ENCODE measurements at regions not wholly inside any gene's neighbourhood (a gene's known extent, or its start where the extent isn't known, plus 50 kb on each side); places are given as distances from the start of the nearest gene placed in this dataset.
"Not testable (repeated sequence)": the region's sequence is repeated elsewhere in the genome, so short reads cannot be mapped to it uniquely, and the experiment has no call there.

DNA sequence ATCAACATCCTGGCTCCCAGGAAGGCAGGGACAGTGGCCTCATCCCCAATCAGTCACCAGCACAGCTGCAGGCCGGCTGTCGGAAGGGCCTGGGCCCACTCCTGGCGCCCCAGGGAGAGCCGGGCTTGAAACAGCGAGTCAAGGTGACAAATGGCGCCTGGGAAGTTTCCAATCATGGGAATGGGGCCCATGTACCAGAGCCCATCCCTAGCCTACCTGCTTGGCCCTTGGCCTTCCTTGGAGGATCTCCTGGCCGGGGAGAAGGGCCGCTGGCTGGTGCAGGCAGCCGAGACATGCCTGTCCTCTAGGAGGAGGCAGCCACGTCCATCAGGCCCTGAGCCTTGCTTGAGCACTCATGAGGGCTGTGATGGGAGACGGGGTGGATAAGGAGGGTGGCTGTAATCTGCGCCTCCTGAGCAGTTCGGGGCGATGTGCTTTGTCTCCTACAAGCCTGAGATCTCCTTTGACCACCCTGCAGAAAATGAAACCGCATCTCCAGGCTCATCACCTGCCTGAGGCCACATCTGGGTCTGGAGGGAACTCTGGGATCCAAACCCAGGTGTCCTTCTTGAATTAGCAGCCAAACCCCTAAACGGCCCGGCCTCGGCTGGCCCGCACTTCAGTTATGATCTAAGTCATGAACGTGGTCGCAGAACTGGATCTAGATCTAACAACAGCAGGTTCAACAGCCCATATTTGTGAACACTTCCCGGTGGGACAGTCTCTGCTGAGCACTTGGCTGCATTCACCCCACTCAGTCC, 862.0 kb downstream of the TBC1D22A start:
- no peak for DNase-seq (ENCODE audit: low read depth in 2 of 2)

DNA sequence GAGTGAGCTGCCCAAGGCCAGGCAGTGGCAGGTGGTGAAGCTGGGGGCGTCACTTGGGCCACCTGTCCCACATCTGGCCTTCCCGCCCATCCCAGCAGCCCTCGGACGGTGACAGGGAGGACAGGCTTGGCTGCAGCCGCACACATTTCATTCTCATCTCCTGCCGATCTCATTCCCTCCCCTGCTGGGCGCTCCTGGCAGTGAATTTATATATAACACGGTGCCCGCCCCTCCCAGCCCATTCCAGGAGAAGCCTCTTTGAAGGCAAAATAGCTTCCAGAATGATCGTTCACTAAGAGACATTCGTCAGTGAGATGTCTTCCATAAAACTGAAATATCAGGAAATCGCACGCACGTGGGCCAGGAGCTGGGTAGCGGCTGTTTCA, 861.3 kb downstream of the TBC1D22A start:
- DNase-seq (ENCODE audit: low read depth in 2 of 2), result no peak

DNA sequence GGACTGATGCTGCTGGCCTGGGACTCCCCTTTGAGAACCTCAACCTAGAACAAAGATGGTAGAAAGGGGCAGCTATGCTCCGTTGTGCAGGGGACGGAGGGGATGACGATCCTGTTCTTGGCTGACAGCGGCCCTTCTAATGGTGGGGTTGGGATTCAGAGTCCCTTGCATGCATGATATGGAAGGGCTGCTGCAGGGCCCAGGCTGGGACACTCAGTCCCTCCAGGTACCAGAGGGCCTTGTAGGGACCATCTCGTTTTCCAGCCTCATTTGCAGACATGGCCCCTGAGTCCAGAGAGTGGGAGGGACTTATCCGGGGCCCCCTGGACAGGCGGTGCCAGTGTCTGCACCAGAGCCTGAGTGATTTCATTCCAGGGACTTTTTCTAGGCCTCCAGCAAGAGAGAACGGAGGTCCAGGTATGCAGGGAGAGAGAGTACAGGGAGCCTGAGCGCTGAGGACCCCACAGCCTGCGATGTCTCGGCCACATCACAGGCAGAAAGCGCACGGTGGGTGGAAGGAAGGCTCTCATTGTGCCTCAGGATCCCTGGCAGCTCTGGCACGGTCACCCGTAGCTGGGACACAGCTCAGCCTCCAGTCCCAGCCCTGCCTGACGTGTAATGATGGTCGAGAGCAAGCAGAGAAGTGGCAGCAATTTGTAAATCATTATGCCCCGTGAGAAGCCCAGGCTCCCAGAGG, 860.8 kb downstream of the TBC1D22A start:
- DNase-seq (ENCODE audit: low read depth in 2 of 2), result no peak

DNA sequence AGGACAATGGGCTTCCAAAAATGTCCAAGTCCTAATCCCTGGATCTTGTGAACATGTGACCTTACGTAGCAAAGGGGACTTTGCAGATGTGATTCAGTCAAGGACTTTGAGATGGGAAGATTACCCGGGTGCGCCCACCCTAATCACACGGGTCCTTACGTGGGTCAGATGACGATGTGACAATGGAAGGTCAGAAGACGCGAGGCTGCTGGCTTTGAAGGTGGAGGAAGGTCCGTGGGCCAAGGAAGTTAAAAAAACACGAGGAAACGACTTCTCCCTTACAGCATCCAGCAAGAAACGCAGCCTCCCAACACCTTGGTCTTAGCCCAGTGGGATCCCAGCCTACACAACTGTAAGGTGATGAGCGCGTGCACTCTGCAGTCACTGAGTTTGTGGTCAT, 860.1 kb downstream of the TBC1D22A start:
- no peak for DNase-seq (ENCODE audit: low read depth in 2 of 2)

DNA sequence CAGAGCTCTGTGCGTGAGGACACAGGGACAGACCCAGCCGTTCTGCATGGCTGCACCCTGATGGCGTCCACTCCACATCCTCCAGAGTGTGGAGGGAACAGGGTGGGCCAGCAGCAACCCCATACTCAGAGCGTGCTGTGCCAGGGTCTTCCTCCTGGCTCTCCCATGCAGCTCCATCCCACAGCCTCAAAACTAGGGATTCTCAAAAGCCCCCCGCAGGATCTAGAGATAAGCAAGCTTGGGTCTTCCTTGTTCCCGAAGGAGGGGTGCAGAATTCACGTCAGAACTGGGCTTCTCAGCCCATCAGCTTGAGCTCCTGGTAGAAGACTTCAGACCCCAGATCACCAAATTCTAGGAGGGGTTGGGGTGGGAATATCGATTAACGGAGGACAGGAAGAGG, 858.8 kb downstream of the TBC1D22A start:
- no peak for DNase-seq (ENCODE audit: low read depth in 2 of 2)

DNA sequence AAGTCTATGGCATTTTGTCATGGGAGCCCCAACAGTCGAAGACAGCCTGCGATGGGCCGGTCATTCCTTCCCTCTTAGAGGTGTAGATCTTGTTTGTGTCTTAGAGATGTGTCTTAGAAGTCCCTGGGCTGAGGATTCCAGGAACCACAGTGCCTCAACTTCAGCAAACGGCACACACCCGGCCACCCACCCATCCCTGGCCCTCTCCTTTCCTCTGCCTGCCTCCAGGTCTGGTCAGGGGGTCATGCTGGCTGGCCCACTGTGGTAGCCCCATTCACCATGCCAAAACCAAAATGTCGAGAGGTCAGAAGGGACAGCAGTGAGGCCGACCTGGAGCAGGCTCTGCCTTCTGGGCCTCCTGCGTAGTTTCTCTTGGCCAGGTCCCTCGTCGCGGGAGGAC, 857.9 kb downstream of the TBC1D22A start:
- no peak for DNase-seq (ENCODE audit: low read depth in 2 of 2)

DNA sequence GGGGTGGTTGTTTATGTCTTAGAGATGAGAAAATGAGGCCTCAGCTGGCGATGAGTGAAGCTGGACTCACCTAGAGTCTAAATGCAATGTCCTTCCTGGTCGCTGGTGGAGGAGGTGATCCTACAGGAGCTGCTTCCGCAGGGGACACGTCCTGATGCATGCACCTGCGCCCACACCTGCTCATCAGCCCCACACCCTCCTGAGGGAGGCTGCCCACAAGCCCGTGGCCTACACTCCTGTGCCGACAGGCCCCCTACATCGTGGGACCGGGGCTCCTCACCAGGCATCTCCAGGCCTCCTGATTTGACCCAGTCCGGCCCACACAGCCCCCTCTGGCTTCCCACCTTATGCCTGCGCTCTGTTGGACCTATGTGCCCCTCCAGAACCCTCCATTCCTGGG, 857.2 kb downstream of the TBC1D22A start:
- DNase-seq (ENCODE audit: low read depth in 2 of 2), result no peak

DNA sequence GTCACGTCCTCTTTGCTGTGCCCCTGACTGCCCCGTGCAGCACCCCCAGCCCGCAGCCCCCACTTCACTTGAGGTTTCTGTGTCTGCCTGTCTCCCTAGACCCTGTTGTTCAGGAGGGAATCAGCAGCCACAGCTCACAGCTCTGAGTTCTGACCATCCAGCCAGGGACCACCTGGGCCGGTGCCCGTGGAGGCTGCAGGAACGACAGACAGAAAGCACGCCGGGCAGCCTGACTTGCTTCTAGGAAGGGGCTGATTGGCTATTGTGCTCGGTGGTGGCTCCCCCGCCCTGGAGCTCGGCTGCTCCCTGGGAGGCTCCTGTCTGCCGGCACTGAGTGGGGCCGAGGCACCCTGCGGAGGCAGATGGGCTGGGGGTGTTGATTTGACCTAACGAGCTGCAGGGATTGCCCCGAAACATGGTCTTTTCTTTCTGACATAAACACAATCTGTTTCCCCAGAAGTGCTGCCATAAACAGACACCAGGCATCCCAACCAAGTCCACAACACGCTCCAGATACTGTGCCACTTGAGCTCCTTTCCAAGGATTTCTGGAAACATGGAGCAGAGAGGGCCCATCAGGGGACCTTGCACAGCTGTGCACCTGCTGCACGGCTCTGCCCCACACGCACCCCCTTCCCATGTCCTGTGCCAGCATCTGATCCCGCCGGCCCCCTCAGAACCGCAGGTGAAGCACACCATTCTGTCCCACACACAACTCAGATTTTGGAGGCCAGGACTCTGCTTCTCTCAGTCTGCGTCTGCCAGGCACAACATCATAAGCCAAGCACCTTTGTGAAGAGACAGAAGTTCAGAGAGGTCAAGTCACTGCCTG, 855.9 kb downstream of the TBC1D22A start:
- no peak for DNase-seq (ENCODE audit: low read depth in 2 of 2)

DNA sequence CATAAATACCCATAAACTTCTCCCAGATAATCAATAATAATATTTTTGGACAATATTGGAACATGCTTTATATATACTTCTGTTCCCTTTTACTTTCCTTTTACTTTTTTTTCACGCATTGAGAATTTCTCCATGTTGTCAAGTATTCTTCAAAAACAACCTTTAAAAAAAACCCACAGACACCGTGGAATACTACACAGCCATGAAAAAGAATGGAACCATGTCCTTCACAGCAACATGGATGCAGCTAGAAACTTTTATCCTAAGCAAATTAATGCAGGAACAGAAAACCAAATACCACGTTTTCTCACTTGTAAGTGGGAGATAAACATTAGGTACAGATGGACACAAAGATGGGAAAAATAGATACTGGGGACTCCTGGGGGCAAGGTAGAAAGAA, 854.7 kb downstream of the TBC1D22A start:
- no peak for DNase-seq (ENCODE audit: low read depth in 2 of 2)

DNA sequence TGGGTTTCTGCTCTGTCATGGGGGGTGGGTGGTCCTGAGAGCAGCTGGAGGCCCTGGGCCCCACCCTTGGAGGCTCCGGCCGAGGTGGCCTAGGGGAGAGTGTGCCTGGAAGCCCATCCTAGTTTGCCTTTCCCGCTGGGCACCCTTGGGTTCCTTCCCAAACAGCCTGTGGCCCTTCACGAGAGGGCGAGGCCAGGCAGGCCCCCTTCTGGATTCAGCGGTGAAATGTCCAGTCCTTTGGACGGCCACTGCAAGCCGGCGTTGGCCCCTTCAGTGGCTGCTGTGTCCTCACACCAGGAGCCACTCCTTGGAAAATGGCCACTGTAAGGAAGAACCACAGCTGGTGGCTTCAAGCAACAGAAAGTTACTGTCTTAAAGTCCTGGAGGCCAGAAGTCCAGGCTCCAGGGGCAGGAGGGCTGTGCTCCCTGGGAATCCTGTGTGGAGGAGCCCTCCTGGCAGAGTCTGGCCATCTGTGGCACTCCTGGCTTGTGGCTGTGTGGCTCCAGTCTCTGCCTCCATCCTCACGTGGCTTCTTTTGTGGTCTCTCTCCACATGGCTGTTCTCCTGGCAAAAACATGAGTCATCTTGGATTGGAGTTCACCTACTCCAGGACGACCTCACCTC, 854.1 kb downstream of the TBC1D22A start:
- DNase-seq (ENCODE audit: low read depth in 2 of 2), result no peak

DNA sequence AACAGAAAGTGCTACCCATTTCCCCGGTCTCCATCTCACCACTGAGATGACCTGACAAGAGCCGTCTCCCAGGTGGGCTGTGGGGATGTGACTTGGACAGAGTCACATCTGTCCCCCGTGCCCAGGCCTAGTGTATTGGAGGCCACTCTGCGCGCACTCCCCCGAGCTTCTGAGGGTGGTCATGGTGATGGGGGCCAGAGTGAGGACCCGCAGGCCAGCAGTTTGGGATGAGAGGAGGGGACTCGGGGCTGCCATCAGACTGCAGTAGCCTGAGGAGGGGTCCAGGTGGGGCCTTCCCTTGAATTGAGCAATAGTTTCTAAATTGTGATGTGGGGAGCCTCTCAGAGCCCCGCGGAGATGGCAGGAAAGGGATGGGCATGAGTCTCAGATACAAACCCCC, 852.6 kb downstream of the TBC1D22A start:
- DNase-seq (ENCODE audit: low read depth in 2 of 2), result no peak

DNA sequence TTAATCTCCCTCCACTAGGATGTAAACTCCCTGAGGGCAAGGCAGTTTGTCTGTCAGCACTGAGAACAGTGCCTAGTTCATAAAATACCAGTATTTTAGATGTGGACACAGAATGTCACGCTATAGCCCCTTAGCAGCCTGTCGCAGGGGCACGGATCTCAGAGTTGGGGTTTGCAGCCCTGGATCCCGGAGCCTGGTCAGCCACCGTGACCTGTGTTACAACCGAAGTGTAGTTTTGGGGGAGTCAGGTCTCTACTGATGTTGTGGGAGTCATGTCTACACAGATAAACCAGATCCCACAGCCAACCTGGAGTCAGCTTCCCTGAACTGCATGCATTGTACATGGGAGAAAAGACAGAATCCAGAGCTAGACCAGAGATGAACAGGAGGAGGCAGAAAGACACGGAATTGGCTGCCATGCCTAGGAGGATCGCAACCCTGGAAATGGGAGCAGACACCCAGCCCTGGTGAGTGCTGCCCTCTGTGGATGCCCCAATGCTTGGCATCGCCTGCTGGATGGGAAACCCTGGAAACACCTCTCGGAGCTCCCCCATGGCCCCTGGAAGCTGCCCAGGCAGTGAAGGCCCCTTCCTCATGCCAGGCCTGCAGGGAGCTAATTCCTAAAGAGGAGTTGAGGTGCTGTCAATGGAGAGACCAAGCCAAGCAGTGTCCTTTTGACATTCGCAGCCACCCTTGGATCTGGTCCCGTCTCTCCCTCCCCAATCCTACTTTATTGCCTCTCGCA, 851.3 kb downstream of the TBC1D22A start:
- no peak for DNase-seq (ENCODE audit: low read depth in 2 of 2)

DNA sequence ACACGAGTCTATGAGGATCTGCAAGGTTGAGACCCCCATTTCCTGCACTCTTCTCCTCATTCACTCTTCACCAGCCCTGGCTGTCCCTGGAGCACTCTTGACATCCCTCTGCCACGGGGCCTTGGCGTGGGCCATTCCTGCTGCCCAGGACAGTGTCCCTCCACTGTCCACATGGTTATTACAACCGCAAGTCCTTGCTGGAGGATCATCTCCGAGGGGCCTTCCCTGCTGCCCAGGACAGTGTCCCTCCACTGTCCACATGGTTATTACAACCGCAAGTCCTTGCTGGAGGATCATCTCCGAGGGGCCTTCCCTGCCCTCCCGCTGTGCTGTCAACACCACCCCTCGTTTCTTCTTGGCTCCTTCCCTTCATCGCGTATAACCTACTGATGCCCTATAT, 850.7 kb downstream of the TBC1D22A start:
- DNase-seq (ENCODE audit: low read depth in 2 of 2), result not testable (repeated sequence)

DNA sequence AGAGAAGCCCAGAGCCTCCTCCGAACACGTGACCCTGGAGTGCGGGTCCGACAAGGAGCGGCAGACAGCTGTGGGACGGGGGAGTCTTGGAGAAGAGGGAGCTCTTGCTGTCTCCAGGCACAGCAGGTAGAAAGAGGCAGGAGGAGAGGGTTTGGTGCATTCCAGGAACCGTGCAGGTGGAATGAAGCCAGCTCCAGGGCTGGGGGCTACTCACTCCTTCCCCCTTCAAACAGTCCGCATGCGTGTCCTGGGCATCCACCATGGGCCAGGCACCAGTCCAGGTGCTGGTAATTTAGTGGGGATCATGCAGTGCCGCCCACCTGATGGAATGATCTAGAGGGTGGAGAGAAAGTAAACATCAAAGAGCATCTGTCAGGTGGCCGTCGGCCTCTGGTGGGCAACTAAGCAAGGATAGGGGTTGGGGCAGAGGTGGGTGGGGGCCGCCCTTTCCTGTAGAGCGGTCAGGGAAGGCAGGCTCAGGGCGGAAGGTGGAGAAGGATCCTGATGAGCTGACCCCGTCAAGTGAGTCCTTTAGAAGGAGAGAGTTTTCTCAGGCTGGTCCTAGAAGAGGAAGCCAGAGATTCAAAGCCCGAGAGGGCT, 850.0 kb downstream of the TBC1D22A start:
- no peak for DNase-seq (ENCODE audit: low read depth in 2 of 2)

DNA sequence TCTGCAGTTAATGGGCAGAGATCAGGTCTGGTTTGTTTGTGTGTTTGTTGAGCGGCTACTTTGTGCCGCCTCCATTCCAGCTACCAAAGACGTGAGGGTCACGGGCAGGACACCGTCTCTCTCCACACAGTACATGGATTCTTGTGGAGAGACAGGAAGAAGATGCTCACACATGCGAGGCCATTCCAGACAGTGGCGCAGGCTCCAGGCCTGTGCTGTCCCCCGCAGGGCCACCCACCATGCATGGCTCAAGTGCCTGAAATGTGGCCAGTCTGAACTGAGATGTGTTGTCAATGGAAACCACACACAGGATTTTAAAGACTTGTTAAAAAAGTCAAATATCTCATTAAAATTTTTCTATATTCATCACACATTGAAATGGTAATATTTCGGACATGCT, 848.3 kb downstream of the TBC1D22A start:
- no peak for DNase-seq (ENCODE audit: low read depth in 2 of 2)

DNA sequence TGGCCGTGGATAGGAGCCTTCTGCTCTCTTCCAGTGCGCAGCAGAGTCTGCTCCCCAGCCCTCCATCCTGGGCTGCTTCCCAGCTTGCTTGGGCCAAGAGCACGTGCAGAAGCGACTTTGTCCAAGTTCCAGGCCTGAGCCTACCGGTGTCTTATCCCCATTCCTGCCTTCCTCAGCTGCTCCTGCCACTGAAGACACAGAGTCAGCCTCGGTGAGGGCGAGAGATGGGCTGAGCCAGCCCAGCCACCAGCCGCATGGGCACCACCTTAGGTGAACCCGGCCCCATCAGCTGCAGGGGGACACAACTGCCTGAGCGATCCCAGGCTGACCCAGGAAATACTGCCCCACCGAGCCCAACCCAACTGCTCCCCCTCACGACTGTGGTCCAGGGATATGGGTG, 847.8 kb downstream of the TBC1D22A start:
- DNase-seq (ENCODE audit: low read depth in 2 of 2), result no peak

DNA sequence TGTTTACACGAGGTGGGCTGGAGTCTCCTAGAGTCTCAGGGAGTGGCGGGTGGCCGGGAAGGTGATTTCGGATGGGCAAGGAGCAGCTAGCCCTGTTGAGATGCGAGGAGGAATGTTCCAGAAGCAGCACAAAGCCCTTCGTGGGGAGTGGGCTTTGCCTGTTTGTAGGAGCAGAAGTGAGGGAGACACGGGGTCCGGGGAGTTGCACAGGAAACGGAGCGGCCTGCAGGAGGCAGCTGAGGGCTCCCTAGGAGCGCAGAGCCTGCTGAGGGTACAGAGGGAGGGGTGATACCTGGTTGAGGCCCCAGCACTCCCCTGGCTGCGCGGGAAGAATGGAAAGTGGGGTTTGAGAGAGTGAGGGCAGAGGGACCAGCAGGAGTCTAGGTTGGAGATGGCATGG, 847.2 kb downstream of the TBC1D22A start:
- DNase-seq (ENCODE audit: low read depth in 2 of 2), result no peak

DNA sequence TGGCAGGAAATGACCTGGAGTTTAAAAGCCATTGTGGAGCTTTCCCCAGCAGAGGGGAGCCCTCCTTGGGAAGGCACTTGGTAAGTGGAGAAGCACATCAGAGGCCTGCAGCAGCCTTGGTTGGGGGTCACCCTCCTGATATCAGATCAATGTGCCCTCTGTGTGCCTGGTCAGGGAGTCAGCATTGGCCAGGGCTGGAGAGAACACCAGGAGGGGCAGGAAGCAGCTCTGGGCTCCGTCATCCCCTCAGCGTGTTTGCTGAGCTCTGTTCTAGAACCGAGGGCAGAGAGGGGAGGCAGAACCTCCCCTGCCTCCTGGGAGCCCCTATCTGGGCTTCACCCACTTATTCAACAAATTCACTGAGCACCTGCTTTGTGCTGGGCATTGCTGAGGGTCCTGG, 846.0 kb downstream of the TBC1D22A start:
- DNase-seq (ENCODE audit: low read depth in 2 of 2), result no peak

DNA sequence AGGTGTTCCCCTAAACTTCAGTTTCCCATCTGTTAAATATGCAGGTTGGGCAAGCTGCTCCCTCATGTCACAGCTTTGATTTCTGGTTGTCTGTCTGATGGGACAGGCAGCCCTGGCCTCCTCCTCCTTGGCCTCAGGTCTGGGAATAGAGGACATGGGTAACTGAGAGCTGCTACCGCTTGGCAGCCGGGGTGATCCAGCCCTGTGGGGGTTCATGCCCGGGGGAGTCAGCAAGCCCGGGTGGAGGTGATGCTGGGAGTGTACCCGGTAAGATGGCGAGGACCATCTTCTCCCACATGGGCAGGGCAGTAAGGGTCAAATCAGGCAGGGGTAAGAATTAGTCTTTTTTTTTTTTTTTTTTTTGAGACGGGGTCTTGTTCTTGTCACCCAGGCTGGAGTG, 845.0 kb downstream of the TBC1D22A start:
- no peak for DNase-seq (ENCODE audit: low read depth in 2 of 2)

DNA sequence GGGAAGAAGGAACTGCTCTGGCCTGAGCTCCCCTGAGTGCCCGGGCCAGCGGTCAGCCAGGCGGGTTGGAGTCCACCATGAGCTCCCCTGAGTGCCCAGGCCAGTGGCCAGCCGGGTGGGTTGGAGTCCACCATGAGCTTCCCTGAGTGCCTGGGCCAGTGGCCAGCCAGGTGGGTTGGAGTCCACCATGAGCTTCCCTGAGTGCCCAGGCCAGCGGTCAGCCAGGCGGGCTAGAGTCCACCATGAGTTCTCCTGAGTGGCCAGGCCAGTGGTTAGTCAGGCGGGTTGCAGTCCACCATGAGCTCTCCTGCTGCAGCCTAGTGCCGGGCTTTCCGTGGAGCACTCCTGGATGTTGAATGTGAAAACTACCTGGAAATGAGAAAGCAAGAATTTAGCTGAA, 844.0 kb downstream of the TBC1D22A start:
- DNase-seq (ENCODE audit: low read depth in 2 of 2), result no peak

DNA sequence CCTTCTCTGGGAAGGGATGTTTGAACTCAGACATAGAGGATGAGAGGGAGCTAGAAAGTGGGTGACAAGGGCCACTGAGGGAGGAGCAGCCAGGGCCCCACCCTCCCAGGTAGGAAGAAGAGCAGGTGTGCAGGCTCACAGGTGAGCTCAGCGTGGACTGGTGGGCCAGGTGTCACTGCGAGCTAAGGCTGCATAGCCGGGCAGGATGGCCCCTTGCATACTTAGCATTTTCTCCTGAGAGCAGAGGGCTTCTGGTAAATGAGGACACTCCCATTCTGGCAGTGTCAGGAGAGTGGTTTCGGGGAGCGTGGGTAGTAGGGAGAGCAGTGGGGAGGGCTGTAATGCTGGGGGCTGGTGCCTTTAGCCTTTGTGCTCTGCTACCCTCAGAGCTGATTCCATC, 843.4 kb downstream of the TBC1D22A start:
- DNase-seq (ENCODE audit: low read depth in 2 of 2), result no peak
